ENCODE measurements at regions not wholly inside any gene's neighbourhood (a gene's known extent, or its start where the extent isn't known, plus 50 kb on each side); places are given as distances from the start of the nearest gene placed in this dataset.
A peak's percentile ranks its signal among the peaks of the same experiment; 100 is the strongest.

GRCh38 chr12:39103552-39104165 is 198.3 kb upstream of the CPNE8 start:
- 56% methylated on average over 8 of the region's 8 CpGs; no CpG with 5 or more reads in 1 of the 2 experiments for WGBS, 2 experiments (ENCODE audit: extremely low coverage in 1 of 2, insufficient coverage in 1 of 2, insufficient read length in 1 of 2, insufficient replicate concordance in 2 of 2, low coverage in 1 of 2, low lambda C conversion rate in 2 of 2, missing lambda C conversion rate in 1 of 2)
- Histone ChIP-seq H3K4ac (replicated peaks; ENCODE audit: insufficient read length, low read depth, low read length) (no peak overlapping the region), H2AFZ (ENCODE audit: low read length) (0 out of 2 replicates have a peak overlapping the region, but pooled peaks have one; percentile 36), H3K56ac (replicated peaks; ENCODE audit: insufficient read length, low read depth, low read length) (no peak overlapping the region), H3K27ac (ENCODE audit: low read depth, low read length) (no peak overlapping the region), H3K18ac (ENCODE audit: extremely low read depth, low read length) (no peak overlapping the region), H4K5ac (ENCODE audit: insufficient read length, low read depth, low read length) (no peak overlapping the region), H2AK5ac (ENCODE audit: low read depth, low read length) (no peak overlapping the region), H3K23me2 (ENCODE audit: low read depth, low read length) (no peaks in the 10 kb centered on the region), H3K27me3 (replicated peaks in 1 of 4; ENCODE audit: control insufficient read depth in 3 of 4, extremely low read depth in 1 of 4, insufficient read depth in 3 of 4, low read length in 3 of 4) (no peaks in the 10 kb centered on the region), H3K4me2 (ENCODE audit: insufficient read depth in 1 of 2, low read depth in 2 of 2, low read length in 2 of 2) (no peak overlapping the region), H3K14ac (ENCODE audit: insufficient read length) (no peak overlapping the region), H4K8ac (ENCODE audit: extremely low read depth, insufficient read depth, low read length) (no peak overlapping the region), H3K36me3 (ENCODE audit: control insufficient read depth in 2 of 4, insufficient read depth in 4 of 4, low read length in 3 of 4) (no peaks in the 10 kb centered on the region), H2BK120ac (replicated peaks; ENCODE audit: low read depth, low read length) (no peak overlapping the region), H3K9me3 (ENCODE audit: insufficient read depth in 2 of 2, low read depth in 1 of 2, low read length in 1 of 2) (no peaks in the 10 kb centered on the region), H3K9ac (replicated peaks in 1 of 4; ENCODE audit: extremely low read depth in 1 of 4, low read depth in 3 of 4, low read length in 3 of 4) (no peak overlapping the region), H2BK20ac (ENCODE audit: low read length) (no peak overlapping the region), H3K79me2 (ENCODE audit: control insufficient read depth in 1 of 2, insufficient read depth in 2 of 2, low read length in 2 of 2) (no peaks in the 10 kb centered on the region), H3K4me1 (replicated peaks in 1 of 4; ENCODE audit: control insufficient read depth in 3 of 4, insufficient read depth in 4 of 4, low read length in 3 of 4) (no peaks in the 10 kb centered on the region; a peak in 1 of 7 replicates), H3K4me3 (ENCODE audit: extremely low read depth in 1 of 4, insufficient read depth in 2 of 4, low read depth in 3 of 4, low read length in 4 of 4) (no peak overlapping the region), H3K79me1 (ENCODE audit: low read depth, low read length) (no peaks in the 10 kb centered on the region), H3K23ac (ENCODE audit: insufficient read length) (no peak overlapping the region), H4K20me1 (replicated peaks in 1 of 2; ENCODE audit: control insufficient read depth in 1 of 2, insufficient read depth in 2 of 2, low read length in 2 of 2) (no peaks in the 10 kb centered on the region), H4K91ac (replicated peaks; ENCODE audit: insufficient read length, low read length) (no peak overlapping the region), H2BK12ac (ENCODE audit: low read depth, low read length) (no peak overlapping the region), H2BK5ac (ENCODE audit: low read depth, low read length) (no peak overlapping the region), H2BK15ac (ENCODE audit: low read length) (no peak overlapping the region)
- ChIA-PET CTCF (ENCODE audit: partially characterized antibody) (interaction anchor here (0.6 to 3.8 kb wide), 37 partner anchors 8 to 761 kb away, joined by 3 to 26 read pairs (median 5); partner anchors contain the start of gene CPNE8), POLR2A (ENCODE audit: partially characterized antibody) (no interaction called here)
- DNase-seq (ENCODE audit: low read depth in 1 of 2, low spot score in 2 of 2) (no peak), FAIRE-seq (peak; percentile 87)
- TF ChIP-seq HDAC6 (IDR thresholded peaks at IDR 0.05; ENCODE audit: low read depth, low read length) = no peak
- TF ChIP-seq SAP30 (IDR thresholded peaks at IDR 0.05; ENCODE audit: insufficient read depth, insufficient replicate concordance, low read length) = no peak
- peak; percentile 93 to 95 for TF ChIP-seq RAD21 (IDR thresholded peaks at IDR 0.05 in 1 of 2, conservative IDR thresholded peaks at IDR 0.05 in 1 of 2; ENCODE audit: low read depth in 2 of 2, low read length in 2 of 2)
- TF ChIP-seq JUN (IDR thresholded peaks at IDR 0.05; ENCODE audit: low read depth, low read length) = no peak
- peak in 2 of 3 experiments; percentile 74 to 79; a peak in 3 of 4 replicates for TF ChIP-seq CTCF (IDR thresholded peaks at IDR 0.05; ENCODE audit: control extremely low read depth in 1 of 3, insufficient read depth in 1 of 3, low read depth in 1 of 3, low read length in 3 of 3)
- TF ChIP-seq EZH2 (IDR thresholded peaks at IDR 0.05; ENCODE audit: low read depth, low read length, severe bottlenecking) = no peak
- TF ChIP-seq TAF7 (optimal IDR thresholded peaks at IDR 0.05; ENCODE audit: borderline replicate concordance, low read depth, low read length) = no peak
- no peak for TF ChIP-seq POLR2A (IDR thresholded peaks at IDR 0.05; ENCODE audit: control extremely low read depth in 1 of 2, low read depth in 2 of 2, low read length in 2 of 2)
- TF ChIP-seq SRF (IDR thresholded peaks at IDR 0.05; ENCODE audit: low read depth, low read length) = no peak
- no peak for TF ChIP-seq CREB1 (IDR thresholded peaks at IDR 0.05)
